Left ventricle myocardium superior (tissue), 1 donor: ENCODE measurements at regions not wholly inside any gene's neighbourhood (a gene's known extent, or its start where the extent isn't known, plus 50 kb on each side); places are given as distances from the start of the nearest gene placed in this dataset.
"Not testable (repeated sequence)": the region's sequence is repeated elsewhere in the genome, so short reads cannot be mapped to it uniquely, and the experiment has no call there.

ENCODE experiments used
- ATAC-seq: fragments of 200-7000 bp; cut with Tn5 transposase; one replicate; pipeline ENCODE4 v1.9.1; 2020; ENCODE audit warnings: mild to moderate bottlenecking, moderate library complexity
- DNase-seq: peaks from one replicate; pipeline ENCODE4 v3.0.0-alpha.2; 2020
- intact Hi-C: fragments of 100-400 bp; cut with micrococcal nuclease; formaldehyde crosslinking; loops from one replicate; pipeline ENCODE4 v1.11.0; 2022
- donor health status: DM: no; HTN: yes; CAD: no; lungs with severe emphysema.

- no peak for DNase-seq
- no peak for ATAC-seq
- intact Hi-C loops, result no loop called here
Observed at GRCh38 chrX:39774774-39775328, 322.9 kb downstream of the BCOR start.

GRCh38 chrX:39777623-39778025 is 320.1 kb downstream of the BCOR start:
- no peak for DNase-seq
- ATAC-seq, result no peak
- intact Hi-C loops, result no loop called here

- ATAC-seq (no peak), DNase-seq (no peak)
- intact Hi-C loops, result no loop called here
Observed at GRCh38 chrX:39779952-39780783, 317.6 kb downstream of the BCOR start.

- DNase-seq (no peak), ATAC-seq (no peak)
- intact Hi-C loops, result no loop called here
Observed at GRCh38 chrX:39782276-39782675, 315.5 kb downstream of the BCOR start.

GRCh38 chrX:39787999-39788398 is 309.8 kb downstream of the BCOR start:
- intact Hi-C loops, result no loop called here
- ATAC-seq, result no peak

GRCh38 chrX:39788521-39788920 is 309.2 kb downstream of the BCOR start:
- ATAC-seq, result no peak
- DNase-seq, result no peak
- intact Hi-C loops, result no loop called here

More at GRCh38 chrX:39787999-39788398, 309.8 kb downstream of the BCOR start:
- no peak for DNase-seq

GRCh38 chrX:39791691-39792090 is 306.1 kb downstream of the BCOR start:
- ATAC-seq, result no peak
- intact Hi-C loops, result no loop called here

GRCh38 chrX:39795605-39796004 is 302.2 kb downstream of the BCOR start:
- ATAC-seq (no peak), DNase-seq (no peak)
- intact Hi-C loops, result no loop called here

More at GRCh38 chrX:39791691-39792090, 306.1 kb downstream of the BCOR start:
- DNase-seq, result no peak

GRCh38 chrX:39796856-39797255 is 300.9 kb downstream of the BCOR start:
- intact Hi-C loops, result no loop called here
- no peak for DNase-seq
- ATAC-seq, result no peak

- DNase-seq, intact Hi-C loops, ATAC-seq: not testable (repeated sequence)
Observed at GRCh38 chrX:39798488-39798887, 299.3 kb downstream of the BCOR start.

- DNase-seq, result peak; percentile 45
- intact Hi-C loops, result no loop called here
Observed at GRCh38 chrX:39802354-39802753, 295.4 kb downstream of the BCOR start.

GRCh38 chrX:39802908-39803307 is 294.9 kb downstream of the BCOR start:
- intact Hi-C loops, result no loop called here

More at GRCh38 chrX:39802354-39802753, 295.4 kb downstream of the BCOR start:
- peak; percentile 60 for ATAC-seq

GRCh38 chrX:39805022-39805421 is 292.7 kb downstream of the BCOR start:
- intact Hi-C loops, result no loop called here
- DNase-seq (no peak), ATAC-seq (no peak)

More at GRCh38 chrX:39802908-39803307, 294.9 kb downstream of the BCOR start:
- no peak for ATAC-seq
- no peak for DNase-seq

GRCh38 chrX:39805825-39806224 is 291.9 kb downstream of the BCOR start:
- intact Hi-C loops, result no loop called here
- DNase-seq (no peak), ATAC-seq (no peak)

- ATAC-seq, result peak; percentile 55
- intact Hi-C loops, result no loop called here
- DNase-seq, result peak; percentile 36
Observed at GRCh38 chrX:39808471-39808917, 289.3 kb downstream of the BCOR start.

GRCh38 chrX:39809331-39809730 is 288.4 kb downstream of the BCOR start:
- DNase-seq (no peak), ATAC-seq (no peak)
- intact Hi-C loops, result no loop called here

GRCh38 chrX:39810901-39811300 is 286.9 kb downstream of the BCOR start:
- ATAC-seq (no peak), DNase-seq (no peak)
- intact Hi-C loops, result no loop called here

GRCh38 chrX:39811376-39811775 is 286.4 kb downstream of the BCOR start:
- intact Hi-C loops, result no loop called here

GRCh38 chrX:39813631-39814277 is 284.0 kb downstream of the BCOR start:
- intact Hi-C loops, result no loop called here
- ATAC-seq (peak; percentile 93), DNase-seq (peak; percentile 84)

More at GRCh38 chrX:39811376-39811775, 286.4 kb downstream of the BCOR start:
- DNase-seq (no peak), ATAC-seq (no peak)

- intact Hi-C loops, result no loop called here
- DNase-seq (peak; percentile 44), ATAC-seq (peak; percentile 45)
Observed at GRCh38 chrX:39814391-39814790, 283.4 kb downstream of the BCOR start.
